Adrenal gland (tissue), 9 donors: ENCODE measurements at regions not wholly inside any gene's neighbourhood (a gene's known extent, or its start where the extent isn't known, plus 50 kb on each side); places are given as distances from the start of the nearest gene placed in this dataset.

Source experiments
- DNase-seq, 7 donors: peaks; one replicate each; pipeline ENCODE4 v3.0.0-alpha.2; 2019 to 2020
- H3K27ac ChIP-seq, 5 donors: fragments of 200-600 bp; sonication (generic) in 4 of 5; 1 replicate in 3 of 5; 2 replicates in 2 of 5; pipeline versions ENCODE4 v1.5.1 to v1.8.0; 2016 to 2020; ENCODE audit warnings: mild to moderate bottlenecking in 1 of 5
- H3K27me3 ChIP-seq: fragments of 200-600 bp; 2 replicates; pipeline ENCODE4 v1.8.0; 2021
- H3K36me3 ChIP-seq, 2 donors: fragments of 200-600 bp; replicated peaks in 1 of 2; 1 replicate in 1 of 2; 2 replicates in 1 of 2; pipeline versions ENCODE4 v1.5.1 to v1.8.0; 2018 to 2022
- H3K4me1 ChIP-seq, 2 donors: fragments of 200-600 bp; replicated peaks in 1 of 2; 1 replicate in 1 of 2; 2 replicates in 1 of 2; pipeline versions ENCODE4 v1.5.1 to v1.8.0; 2018 to 2021
- H3K4me3 ChIP-seq, 4 donors: fragments of 200-600 bp; sonication (generic) in 3 of 4; one replicate each; pipeline ENCODE4 v1.5.1; 2016 to 2018
- H3K9me3 ChIP-seq, 3 donors: fragments of 200-600 bp; sonication (generic) in 1 of 3; replicated peaks in 1 of 3; 1 replicate in 2 of 3; 2 replicates in 1 of 3; pipeline versions ENCODE4 v1.5.1 to v1.8.0; 2016 to 2021
- POLR2A ChIP-seq, 2 donors: fragments of 450-650 bp; IDR thresholded peaks; one replicate each; pipeline ENCODE4 v1.6.1; 2017; ENCODE audit warnings: antibody characterized with exemption in 2 of 2, mild to moderate bottlenecking in 2 of 2, moderate library complexity in 1 of 2
- WGBS, 4 donors: extraction: QIAGEN DNeasy Blood & Tissue Kit in 2 of 4; methylation state at CpG; one replicate each; pipeline versions ENCODE4 v1.1.5 to v1.1.7; 2013 to 2017; 5-methylcytosine and 5-hydroxymethylcytosine counted together
- intact Hi-C, 2 donors: fragments of 100-400 bp; cut with DNase I; formaldehyde crosslinking; loops; one replicate each; pipeline versions ENCODE4 v1.14.1 to v1.15.0; 2022 to 2023
- TF ChIP-seq, protein P1 (sequence below), 6 experiments: fragments of 450-650 bp in 4 of 6; fragments of 200-600 bp in 2 of 6; sonication (generic) in 1 of 6; IDR thresholded peaks; 1 replicate in 5 of 6; 2 replicates in 1 of 6; pipeline versions ENCODE4 v1.5.1 to v1.8.0; 2016 to 2021; ENCODE audit warnings: antibody characterized with exemption in 6 of 6, mild to moderate bottlenecking in 2 of 6, moderate library complexity in 1 of 6
- donor health status: healthy with polysubstance abuse.
- donor health status: Bipolar disorder and iron deficiency.
- donor health status: DM: yes; HTN: yes; CAD: no.
- donor health status: DM: no; HTN: no; CAD: no.
- donor health status: DM: no; HTN: no; CAD: no.

DNA sequence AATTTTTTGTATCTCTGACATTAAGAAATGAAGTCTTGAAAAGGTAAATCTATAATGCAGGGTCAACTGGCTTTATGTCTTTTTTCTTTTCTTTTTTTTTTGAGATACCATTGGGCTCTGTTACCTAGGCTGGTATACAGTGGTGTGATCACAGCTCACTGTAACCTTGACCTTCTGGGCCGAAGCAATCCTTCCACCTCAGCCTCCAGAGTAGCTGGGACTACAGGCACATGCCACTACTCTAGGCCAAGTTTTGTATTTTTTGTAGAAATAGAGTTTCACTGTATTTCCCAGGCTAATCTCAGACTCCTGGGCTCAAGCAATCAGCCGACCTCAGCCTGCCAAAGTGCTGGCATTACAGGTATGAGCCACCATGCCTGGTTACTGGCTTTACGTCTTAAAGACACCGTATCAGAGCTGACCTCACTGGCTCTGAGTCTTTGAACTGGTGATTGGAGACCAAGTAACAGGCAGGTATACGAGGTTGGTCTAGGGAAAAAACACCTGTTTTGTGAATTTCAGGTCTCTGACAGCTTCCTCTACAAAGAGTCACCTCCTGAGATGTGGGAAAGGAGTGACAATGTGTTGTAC is 70.4 kb upstream of the GPBP1 start:
- H3K9me3 ChIP-seq = no peaks in the 10 kb centered on the region
- H3K4me3 ChIP-seq = no peak overlapping the region
- no peaks in the 10 kb centered on the region for H3K4me1 ChIP-seq
- intact Hi-C loops = no loop called here
- no peak for DNase-seq
- no peak for TF ChIP-seq POLR2A (IDR thresholded peaks at IDR 0.05)
- TF ChIP-seq, protein P1, sequence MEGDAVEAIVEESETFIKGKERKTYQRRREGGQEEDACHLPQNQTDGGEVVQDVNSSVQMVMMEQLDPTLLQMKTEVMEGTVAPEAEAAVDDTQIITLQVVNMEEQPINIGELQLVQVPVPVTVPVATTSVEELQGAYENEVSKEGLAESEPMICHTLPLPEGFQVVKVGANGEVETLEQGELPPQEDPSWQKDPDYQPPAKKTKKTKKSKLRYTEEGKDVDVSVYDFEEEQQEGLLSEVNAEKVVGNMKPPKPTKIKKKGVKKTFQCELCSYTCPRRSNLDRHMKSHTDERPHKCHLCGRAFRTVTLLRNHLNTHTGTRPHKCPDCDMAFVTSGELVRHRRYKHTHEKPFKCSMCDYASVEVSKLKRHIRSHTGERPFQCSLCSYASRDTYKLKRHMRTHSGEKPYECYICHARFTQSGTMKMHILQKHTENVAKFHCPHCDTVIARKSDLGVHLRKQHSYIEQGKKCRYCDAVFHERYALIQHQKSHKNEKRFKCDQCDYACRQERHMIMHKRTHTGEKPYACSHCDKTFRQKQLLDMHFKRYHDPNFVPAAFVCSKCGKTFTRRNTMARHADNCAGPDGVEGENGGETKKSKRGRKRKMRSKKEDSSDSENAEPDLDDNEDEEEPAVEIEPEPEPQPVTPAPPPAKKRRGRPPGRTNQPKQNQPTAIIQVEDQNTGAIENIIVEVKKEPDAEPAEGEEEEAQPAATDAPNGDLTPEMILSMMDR (IDR thresholded peaks at IDR 0.05) = no peak
- no peaks in the 10 kb centered on the region for H3K27me3 ChIP-seq
- H3K27ac ChIP-seq = no peak overlapping the region
- no peaks in the 10 kb centered on the region for H3K36me3 ChIP-seq
- 76 to 84% (median 80%) methylated on average over 5 of the region's 5 CpGs for WGBS, 4 donors

GRCh38 chr5:57106661-57107060 is 67.2 kb upstream of the GPBP1 start:
- no peaks in the 10 kb centered on the region for H3K9me3 ChIP-seq
- intact Hi-C loops = no loop called here
- 91 to 98% (median 94%) methylated on average over 2 of the region's 2 CpGs for WGBS, 4 donors
- H3K27me3 ChIP-seq = no peaks in the 10 kb centered on the region
- H3K4me3 ChIP-seq = no peak overlapping the region
- TF ChIP-seq POLR2A (IDR thresholded peaks at IDR 0.05) = no peak
- TF ChIP-seq, protein P1 (IDR thresholded peaks at IDR 0.05) = no peak
- no peaks in the 10 kb centered on the region for H3K36me3 ChIP-seq
- no peak for DNase-seq
- H3K27ac ChIP-seq = no peak overlapping the region
- no peaks in the 10 kb centered on the region for H3K4me1 ChIP-seq

DNA sequence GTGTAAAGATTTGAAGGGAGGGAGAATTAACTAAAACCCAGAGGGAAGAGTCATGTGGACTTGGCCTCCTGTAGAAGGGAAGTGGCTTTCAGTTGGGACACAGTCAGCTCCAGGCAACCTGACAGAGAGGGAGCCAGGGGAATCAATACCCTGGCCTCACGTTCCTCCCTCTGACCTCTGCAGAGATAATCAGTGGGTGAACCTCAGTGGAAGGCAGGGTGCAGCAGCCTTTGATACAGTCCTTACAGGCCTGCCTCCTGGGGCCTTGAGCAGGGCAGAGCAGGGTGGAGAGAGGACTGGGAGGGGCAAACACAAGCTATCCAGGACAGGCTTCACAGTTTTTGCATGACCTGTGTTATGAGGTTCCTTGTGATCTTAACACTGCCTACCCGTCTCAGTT is 61.9 kb upstream of the GPBP1 start:
- no peak overlapping the region for H3K27ac ChIP-seq
- no peaks in the 10 kb centered on the region for H3K27me3 ChIP-seq
- H3K36me3 ChIP-seq = no peaks in the 10 kb centered on the region
- 40 to 56% (median 50%) methylated on average over 2 of the region's 2 CpGs for WGBS, 4 donors
- H3K4me1 ChIP-seq = no peaks in the 10 kb centered on the region
- H3K4me3 ChIP-seq = no peak overlapping the region
- no peaks in the 10 kb centered on the region for H3K9me3 ChIP-seq
- intact Hi-C loops = no loop called here
- TF ChIP-seq, protein P1 (IDR thresholded peaks at IDR 0.05) = no peak
- TF ChIP-seq POLR2A (IDR thresholded peaks at IDR 0.05) = no peak
- DNase-seq = no peak

DNA sequence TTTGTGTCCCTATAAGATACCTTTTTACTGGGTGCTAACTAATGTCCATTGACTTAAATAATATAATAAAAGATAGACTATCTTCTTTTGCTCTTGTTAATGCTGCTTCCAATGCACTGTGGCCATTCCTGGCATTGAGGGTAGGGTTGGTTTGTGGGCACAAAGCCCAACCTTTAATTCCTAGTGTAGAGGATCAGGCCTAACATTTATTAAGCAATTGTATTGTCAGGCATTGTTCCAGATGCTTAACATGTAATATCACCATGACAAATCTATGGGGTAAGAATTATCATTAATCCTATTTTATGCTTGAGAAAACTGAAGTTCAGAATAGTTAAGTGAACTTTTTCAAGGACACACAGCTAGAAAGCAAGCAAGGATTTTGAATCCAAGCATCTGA is 60.4 kb upstream of the GPBP1 start:
- H3K27me3 ChIP-seq = no peaks in the 10 kb centered on the region
- no peaks in the 10 kb centered on the region for H3K36me3 ChIP-seq
- TF ChIP-seq, protein P1 (IDR thresholded peaks at IDR 0.05) = no peak
- no peak for TF ChIP-seq POLR2A (IDR thresholded peaks at IDR 0.05)
- intact Hi-C loops = no loop called here
- H3K4me1 ChIP-seq = no peaks in the 10 kb centered on the region
- H3K4me3 ChIP-seq = no peak overlapping the region
- no peaks in the 10 kb centered on the region for H3K9me3 ChIP-seq
- no peak overlapping the region for H3K27ac ChIP-seq
- no peak for DNase-seq
